Effector memory CD8-positive, alpha-beta T cell (primary cell): ENCODE measurements at regions not wholly inside any gene's neighbourhood (a gene's known extent, or its start where the extent isn't known, plus 50 kb on each side); places are given as distances from the start of the nearest gene placed in this dataset.

Source experiments
- ATAC-seq: fragments of 150-1000 bp; cut with Tn5 transposase; replicated peaks from 2 replicates; pipeline ENCODE4 v1.10.0; 2021; ENCODE audit warnings: mild to moderate bottlenecking, moderate library complexity
- DNase-seq, 3 experiments: peaks; one replicate each; pipeline ENCODE4 v3.0.0; 2021
- H3K27ac Mint-ChIP-seq, 2 donors: one replicate each; pipeline ENCODE4 v1.8.0; 2022; ENCODE audit warnings: mild to moderate bottlenecking in 2 of 2, mixed read lengths in 2 of 2, moderate library complexity in 2 of 2
- H3K27me3 Mint-ChIP-seq, 2 donors: one replicate each; pipeline ENCODE4 v1.8.0; 2022; ENCODE audit warnings: mixed read lengths in 2 of 2
- H3K36me3 Mint-ChIP-seq: one replicate; pipeline ENCODE4 v1.8.0; 2022; ENCODE audit warnings: mild to moderate bottlenecking, moderate library complexity, mixed read lengths; ENCODE audit not compliant: insufficient read depth
- H3K4me1 Mint-ChIP-seq, 2 donors: one replicate each; pipeline ENCODE4 v1.8.0; 2022; ENCODE audit warnings: low read depth in 2 of 2, mixed read lengths in 2 of 2
- H3K4me3 Mint-ChIP-seq, 2 donors: one replicate each; pipeline ENCODE4 v1.8.0; 2022; ENCODE audit warnings: mild to moderate bottlenecking in 2 of 2, mixed read lengths in 2 of 2, moderate library complexity in 2 of 2
- H3K9me3 Mint-ChIP-seq, 2 donors: one replicate each; pipeline ENCODE4 v1.8.0; 2022; ENCODE audit warnings: mixed read lengths in 2 of 2

GRCh38 chr1:186574926-186575325 is 105.3 kb downstream of the PTGS2 start:
- no peaks in the 10 kb centered on the region for H3K27me3 Mint-ChIP-seq
- DNase-seq (no peak), ATAC-seq (no peak)
- H3K27ac Mint-ChIP-seq: no peak overlapping the region
- H3K4me1 Mint-ChIP-seq: no peaks in the 10 kb centered on the region
- H3K36me3 Mint-ChIP-seq: no peaks in the 10 kb centered on the region
- no peaks in the 10 kb centered on the region for H3K9me3 Mint-ChIP-seq
- no peak overlapping the region for H3K4me3 Mint-ChIP-seq

- Mint-ChIP-seq H3K36me3 (no peaks in the 10 kb centered on the region), H3K4me1 (no peaks in the 10 kb centered on the region)
- no peak for ATAC-seq
Observed at GRCh38 chr1:186572509-186572908, 107.7 kb downstream of the PTGS2 start.

GRCh38 chr1:186571771-186572170 is 108.5 kb downstream of the PTGS2 start:
- no peaks in the 10 kb centered on the region for H3K9me3 Mint-ChIP-seq
- no peaks in the 10 kb centered on the region for H3K27me3 Mint-ChIP-seq
- no peaks in the 10 kb centered on the region for H3K4me1 Mint-ChIP-seq
- H3K4me3 Mint-ChIP-seq: no peak overlapping the region
- H3K27ac Mint-ChIP-seq: no peak overlapping the region
- H3K36me3 Mint-ChIP-seq: no peaks in the 10 kb centered on the region
- DNase-seq: no peak
- ATAC-seq: no peak

More at GRCh38 chr1:186572509-186572908, 107.7 kb downstream of the PTGS2 start:
- no peak for DNase-seq
- Mint-ChIP-seq H3K4me3 (no peak overlapping the region), H3K27me3 (no peaks in the 10 kb centered on the region), H3K9me3 (no peaks in the 10 kb centered on the region), H3K27ac (no peak overlapping the region)

GRCh38 chr1:186569856-186570255 is 108.9 kb upstream of the PDC start:
- H3K9me3 Mint-ChIP-seq: no peaks in the 10 kb centered on the region
- H3K36me3 Mint-ChIP-seq: no peaks in the 10 kb centered on the region
- no peaks in the 10 kb centered on the region for H3K4me1 Mint-ChIP-seq
- H3K4me3 Mint-ChIP-seq: no peak overlapping the region
- no peak overlapping the region for H3K27ac Mint-ChIP-seq
- DNase-seq: no peak
- ATAC-seq: no peak
- no peaks in the 10 kb centered on the region for H3K27me3 Mint-ChIP-seq

GRCh38 chr1:186568221-186568620 is 107.3 kb upstream of the PDC start:
- no peak for ATAC-seq
- H3K27ac Mint-ChIP-seq: no peak overlapping the region

GRCh38 chr1:186566140-186566855 is 105.4 kb upstream of the PDC start:
- no peak overlapping the region for H3K27ac Mint-ChIP-seq
- DNase-seq: no peak
- no peak for ATAC-seq
- no peaks in the 10 kb centered on the region for H3K4me1 Mint-ChIP-seq
- no peaks in the 10 kb centered on the region for H3K36me3 Mint-ChIP-seq
- H3K27me3 Mint-ChIP-seq: no peaks in the 10 kb centered on the region
- no peak overlapping the region for H3K4me3 Mint-ChIP-seq
- no peaks in the 10 kb centered on the region for H3K9me3 Mint-ChIP-seq

More at GRCh38 chr1:186568221-186568620, 107.3 kb upstream of the PDC start:
- H3K4me3 Mint-ChIP-seq: no peak overlapping the region
- no peak for DNase-seq
- no peaks in the 10 kb centered on the region for H3K9me3 Mint-ChIP-seq
- no peaks in the 10 kb centered on the region for H3K27me3 Mint-ChIP-seq
- H3K4me1 Mint-ChIP-seq: no peaks in the 10 kb centered on the region
- no peaks in the 10 kb centered on the region for H3K36me3 Mint-ChIP-seq

GRCh38 chr1:186564582-186564981 is 103.7 kb upstream of the PDC start:
- no peaks in the 10 kb centered on the region for H3K4me1 Mint-ChIP-seq
- no peak overlapping the region for H3K4me3 Mint-ChIP-seq
- ATAC-seq (no peak), DNase-seq (no peak)
- H3K9me3 Mint-ChIP-seq: no peaks in the 10 kb centered on the region
- no peak overlapping the region for H3K27ac Mint-ChIP-seq
- H3K27me3 Mint-ChIP-seq: no peaks in the 10 kb centered on the region
- no peaks in the 10 kb centered on the region for H3K36me3 Mint-ChIP-seq

GRCh38 chr1:186559601-186560116 is 98.7 kb upstream of the PDC start:
- H3K9me3 Mint-ChIP-seq: no peaks in the 10 kb centered on the region
- H3K4me1 Mint-ChIP-seq: no peaks in the 10 kb centered on the region
- H3K36me3 Mint-ChIP-seq: no peaks in the 10 kb centered on the region
- no peak for DNase-seq
- ATAC-seq: no peak
- no peak overlapping the region for H3K4me3 Mint-ChIP-seq
- no peak overlapping the region for H3K27ac Mint-ChIP-seq
- H3K27me3 Mint-ChIP-seq: no peaks in the 10 kb centered on the region

GRCh38 chr1:186557147-186557777 is 96.3 kb upstream of the PDC start:
- Mint-ChIP-seq H3K9me3 (no peaks in the 10 kb centered on the region), H3K4me3 (no peak overlapping the region), H3K27me3 (no peaks in the 10 kb centered on the region), H3K27ac (no peak overlapping the region), H3K36me3 (no peaks in the 10 kb centered on the region), H3K4me1 (no peaks in the 10 kb centered on the region)
- ATAC-seq (no peak), DNase-seq (no peak)

GRCh38 chr1:186550832-186551231 is 89.9 kb upstream of the PDC start:
- Mint-ChIP-seq H3K27me3 (no peaks in the 10 kb centered on the region), H3K4me3 (no peak overlapping the region), H3K36me3 (no peaks in the 10 kb centered on the region), H3K27ac (no peak overlapping the region), H3K4me1 (no peaks in the 10 kb centered on the region), H3K9me3 (peaks cover 6 to 15% of the 10 kb centered on the region in 2 donors)
- no peak for ATAC-seq
- no peak for DNase-seq

- no peak for DNase-seq
- Mint-ChIP-seq H3K36me3 (no peaks in the 10 kb centered on the region), H3K27me3 (no peaks in the 10 kb centered on the region), H3K27ac (no peak overlapping the region), H3K4me1 (no peaks in the 10 kb centered on the region), H3K4me3 (no peak overlapping the region), H3K9me3 (peaks cover 5 to 26% of the 10 kb centered on the region in 2 donors)
- ATAC-seq: no peak
Observed at GRCh38 chr1:186541003-186541402, 80.1 kb upstream of the PDC start.

GRCh38 chr1:186540521-186540920 is 79.6 kb upstream of the PDC start:
- Mint-ChIP-seq H3K27ac (no peak overlapping the region), H3K36me3 (no peaks in the 10 kb centered on the region), H3K9me3 (peaks cover 5 to 26% of the 10 kb centered on the region in 2 donors), H3K4me3 (no peak overlapping the region), H3K4me1 (no peaks in the 10 kb centered on the region), H3K27me3 (no peaks in the 10 kb centered on the region)
- no peak for ATAC-seq
- DNase-seq: no peak

- Mint-ChIP-seq H3K36me3 (no peaks in the 10 kb centered on the region), H3K9me3 (peaks cover 4 to 19% of the 10 kb centered on the region in 2 donors), H3K4me3 (no peak overlapping the region), H3K27me3 (peaks cover 6 to 8% of the 10 kb centered on the region in 2 donors), H3K27ac (no peak overlapping the region), H3K4me1 (no peaks in the 10 kb centered on the region)
- no peak for DNase-seq
- no peak for ATAC-seq
Observed at GRCh38 chr1:186536273-186536890, 75.5 kb upstream of the PDC start.
